PC-9 (cell line): ENCODE measurements at regions not wholly inside any gene's neighbourhood (a gene's known extent, or its start where the extent isn't known, plus 50 kb on each side); places are given as distances from the start of the nearest gene placed in this dataset.

Source experiments
- EZH2 ChIP-seq: fragments of 200-600 bp; sonication (generic); IDR thresholded peaks from 2 replicates; pipeline ENCODE4 v1.8.0; 2017; ENCODE audit warnings: antibody characterized with exemption, low read depth
- TF ChIP-seq, protein P1 (sequence below): fragments of 200-600 bp; sonication (generic); conservative IDR thresholded peaks from 2 replicates; pipeline ENCODE4 v1.6.1; 2017; ENCODE audit warnings: mixed run types, antibody characterized with exemption, mild to moderate bottlenecking, moderate library complexity

DNA sequence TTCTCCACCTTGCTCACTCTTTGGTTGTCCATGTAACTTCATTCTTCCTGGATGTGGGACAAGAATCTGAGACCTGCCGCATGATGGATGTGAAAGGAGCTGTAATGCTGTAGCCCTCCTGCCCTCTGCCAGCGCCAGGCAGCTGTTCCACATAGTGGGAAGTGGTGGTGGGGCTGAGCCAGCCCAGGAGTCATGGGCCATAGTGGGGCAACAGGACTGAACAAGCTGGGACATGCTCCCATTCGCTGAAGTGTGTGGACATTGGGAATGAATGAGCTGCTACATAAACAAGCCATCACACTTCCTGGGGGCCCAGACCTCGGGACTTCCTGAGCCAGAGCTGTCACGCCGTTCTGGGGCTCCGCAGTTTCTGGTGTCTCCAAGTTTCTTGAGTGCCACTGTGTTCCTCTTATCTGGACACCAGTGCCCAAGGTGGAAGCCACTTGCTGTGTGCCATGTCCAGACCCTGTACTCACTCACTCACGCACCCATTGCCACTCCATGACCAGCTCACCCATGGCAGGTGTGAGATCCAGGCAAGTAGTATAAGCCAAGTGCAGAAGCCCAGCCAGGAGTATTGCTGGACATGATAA is 624.3 kb upstream of the EPHA6 start:
- TF ChIP-seq, protein P1, sequence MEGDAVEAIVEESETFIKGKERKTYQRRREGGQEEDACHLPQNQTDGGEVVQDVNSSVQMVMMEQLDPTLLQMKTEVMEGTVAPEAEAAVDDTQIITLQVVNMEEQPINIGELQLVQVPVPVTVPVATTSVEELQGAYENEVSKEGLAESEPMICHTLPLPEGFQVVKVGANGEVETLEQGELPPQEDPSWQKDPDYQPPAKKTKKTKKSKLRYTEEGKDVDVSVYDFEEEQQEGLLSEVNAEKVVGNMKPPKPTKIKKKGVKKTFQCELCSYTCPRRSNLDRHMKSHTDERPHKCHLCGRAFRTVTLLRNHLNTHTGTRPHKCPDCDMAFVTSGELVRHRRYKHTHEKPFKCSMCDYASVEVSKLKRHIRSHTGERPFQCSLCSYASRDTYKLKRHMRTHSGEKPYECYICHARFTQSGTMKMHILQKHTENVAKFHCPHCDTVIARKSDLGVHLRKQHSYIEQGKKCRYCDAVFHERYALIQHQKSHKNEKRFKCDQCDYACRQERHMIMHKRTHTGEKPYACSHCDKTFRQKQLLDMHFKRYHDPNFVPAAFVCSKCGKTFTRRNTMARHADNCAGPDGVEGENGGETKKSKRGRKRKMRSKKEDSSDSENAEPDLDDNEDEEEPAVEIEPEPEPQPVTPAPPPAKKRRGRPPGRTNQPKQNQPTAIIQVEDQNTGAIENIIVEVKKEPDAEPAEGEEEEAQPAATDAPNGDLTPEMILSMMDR = no peak
- TF ChIP-seq EZH2 = no peak
